GM21526 (cell line): ENCODE measurements at regions not wholly inside any gene's neighbourhood (a gene's known extent, or its start where the extent isn't known, plus 50 kb on each side); places are given as distances from the start of the nearest gene placed in this dataset.

ENCODE experiments used
- ATAC-seq: cut with Tn5 transposase; IDR thresholded peaks from one replicate; pipeline ENCODE4 v1.9.1; 2021; ENCODE audit warnings: moderate library complexity; ENCODE audit not compliant: unreplicated experiment, low FRiP score

DNA sequence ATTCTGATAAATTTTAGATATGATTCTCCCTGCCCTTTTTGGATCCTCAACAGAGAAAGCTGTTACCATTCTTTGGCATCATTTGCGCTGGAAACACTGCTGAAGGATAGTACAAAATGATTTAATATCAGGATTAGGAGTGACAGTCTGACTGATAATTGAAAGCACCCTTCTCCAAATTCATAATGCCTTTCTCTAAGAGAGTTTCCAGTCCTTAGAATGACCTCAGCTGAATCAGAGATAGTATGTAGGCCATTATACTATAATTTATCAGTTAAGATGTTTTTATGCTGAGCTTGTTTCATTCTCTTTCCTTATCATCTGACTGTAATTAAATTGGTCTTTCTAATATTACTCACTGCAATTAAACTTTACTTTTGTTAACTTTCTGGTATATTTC, 166.7 kb downstream of the ZNF326 start:
- no peak for ATAC-seq

DNA sequence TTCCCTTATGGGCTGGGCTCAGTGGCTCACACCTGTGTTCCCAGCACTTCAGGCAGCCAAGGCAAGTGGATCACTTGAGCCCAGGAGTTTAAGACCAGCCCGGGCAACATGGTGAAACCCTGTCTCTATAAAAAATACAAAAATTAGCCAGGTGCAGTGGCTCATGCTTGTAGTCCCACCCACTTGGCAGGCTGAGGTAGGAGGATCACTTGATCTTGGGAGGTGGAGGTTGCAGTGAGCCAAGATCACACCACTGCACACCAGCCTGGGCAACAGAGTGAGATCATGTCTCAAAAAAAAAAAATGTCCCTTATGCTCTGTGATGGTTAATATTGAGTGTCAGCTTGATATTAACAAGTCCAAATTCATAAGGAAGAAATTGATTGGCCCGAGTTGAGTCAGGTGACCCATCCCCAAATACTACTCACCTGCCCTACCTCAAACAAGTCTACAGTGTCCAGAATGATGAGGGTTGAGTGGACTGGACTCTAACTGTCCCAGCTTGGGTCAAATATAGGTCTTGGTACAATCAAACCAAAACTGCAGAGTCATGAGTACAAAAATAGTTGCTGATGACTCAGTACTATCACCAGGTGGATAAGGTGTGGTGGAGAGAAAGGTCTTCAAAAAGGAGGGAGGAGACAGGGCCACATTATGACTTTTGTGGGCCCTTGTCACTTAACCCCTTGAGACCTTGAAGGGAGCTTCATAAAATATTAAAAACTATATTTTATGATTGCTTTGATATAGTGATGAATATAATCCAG, 161.0 kb downstream of the ZNF326 start:
- peak; percentile 62 for ATAC-seq

DNA sequence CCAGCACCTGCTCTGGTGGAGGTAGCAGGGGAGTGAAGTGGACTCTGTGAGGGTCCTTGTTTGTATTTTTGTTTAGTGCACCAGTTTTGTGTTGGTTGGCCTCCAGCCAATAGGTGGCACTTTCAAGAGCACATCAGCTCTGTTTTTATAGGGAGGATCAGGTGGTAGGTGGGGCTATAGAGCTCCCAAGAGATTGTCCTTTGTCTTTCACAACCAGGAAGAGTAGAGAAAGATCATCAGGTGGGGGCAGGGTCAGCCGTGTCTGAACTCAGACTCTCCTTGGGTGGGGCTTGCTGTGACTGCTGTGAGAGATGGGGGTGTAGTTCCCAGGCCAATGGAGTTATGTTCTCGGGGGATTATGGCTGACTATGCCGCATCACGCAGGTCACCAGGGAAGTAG, 159.8 kb downstream of the ZNF326 start:
- no peak for ATAC-seq

DNA sequence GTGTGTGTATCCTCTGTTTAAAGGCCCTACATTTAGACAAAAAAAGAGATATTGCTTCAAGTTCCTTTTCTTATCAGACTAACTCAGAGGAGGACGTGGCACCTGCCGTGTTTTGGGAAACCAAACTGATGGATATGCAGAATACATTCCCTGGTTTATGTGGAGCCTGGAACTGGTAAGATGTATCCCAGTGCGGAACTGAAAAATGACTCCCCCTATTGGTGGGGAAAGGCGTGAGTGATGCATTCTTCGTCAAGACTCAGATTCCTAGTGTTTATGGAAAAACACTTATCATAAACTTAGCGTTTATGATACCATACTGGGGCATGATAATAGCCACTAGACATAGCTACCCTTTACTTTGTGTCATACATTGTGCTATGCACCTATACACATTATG, 154.2 kb downstream of the ZNF326 start:
- ATAC-seq: no peak

DNA sequence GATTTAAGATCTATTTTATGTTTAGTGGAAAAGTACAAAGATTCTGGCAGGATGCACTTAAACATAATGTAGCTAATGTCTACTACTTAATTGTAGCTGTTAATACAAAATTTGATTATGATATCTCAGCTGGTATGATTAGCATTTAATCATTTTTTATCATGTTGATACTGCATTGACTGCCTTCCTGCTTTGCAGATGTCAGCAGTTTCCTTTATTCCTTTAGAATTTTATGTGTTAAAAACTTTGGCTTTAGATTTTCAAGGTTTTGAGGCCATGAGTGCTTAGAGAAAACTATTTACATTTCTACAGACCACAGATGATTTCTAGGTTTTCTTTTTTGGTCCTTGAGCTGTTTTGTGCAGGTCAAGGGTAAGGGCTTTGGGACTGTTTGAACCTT, 152.2 kb downstream of the ZNF326 start:
- no peak for ATAC-seq

DNA sequence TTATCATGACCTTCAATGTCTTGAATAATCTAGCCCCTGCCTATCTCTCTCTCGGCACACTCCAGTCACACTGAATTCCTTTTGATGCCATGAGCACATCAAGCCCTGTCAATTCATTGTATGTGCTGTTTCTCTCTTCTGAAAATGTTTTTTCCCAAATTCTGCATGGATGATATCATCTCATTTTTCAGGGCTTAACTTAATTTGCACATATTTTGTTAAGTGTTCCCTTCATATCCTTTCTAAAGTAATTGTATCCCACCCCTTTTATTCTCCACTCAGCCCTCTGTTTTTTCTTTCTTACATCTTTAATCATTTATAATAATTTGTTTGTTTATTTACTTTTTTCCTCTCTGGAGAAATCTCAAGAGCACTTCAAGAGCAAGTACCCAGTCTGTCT, 149.9 kb downstream of the ZNF326 start:
- no peak for ATAC-seq

DNA sequence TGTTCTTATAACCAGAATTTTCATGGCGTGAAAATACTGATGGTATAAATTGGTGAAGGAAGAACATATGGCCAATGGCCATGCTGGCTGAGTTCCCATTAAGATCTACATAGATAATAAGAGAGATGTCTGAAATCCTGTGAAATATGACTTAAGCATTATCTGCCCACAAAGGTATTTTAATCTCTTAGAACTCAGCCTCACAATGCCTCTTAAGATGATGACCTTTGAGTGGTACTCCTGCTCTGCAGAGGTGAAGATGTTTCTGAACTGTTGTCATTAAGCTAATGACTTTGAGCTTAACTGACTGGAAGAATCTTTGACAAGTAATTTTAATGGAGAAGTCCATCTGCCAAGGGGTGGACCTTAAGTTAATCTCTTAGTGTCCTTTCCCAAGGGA, 148.7 kb downstream of the ZNF326 start:
- ATAC-seq: no peak

DNA sequence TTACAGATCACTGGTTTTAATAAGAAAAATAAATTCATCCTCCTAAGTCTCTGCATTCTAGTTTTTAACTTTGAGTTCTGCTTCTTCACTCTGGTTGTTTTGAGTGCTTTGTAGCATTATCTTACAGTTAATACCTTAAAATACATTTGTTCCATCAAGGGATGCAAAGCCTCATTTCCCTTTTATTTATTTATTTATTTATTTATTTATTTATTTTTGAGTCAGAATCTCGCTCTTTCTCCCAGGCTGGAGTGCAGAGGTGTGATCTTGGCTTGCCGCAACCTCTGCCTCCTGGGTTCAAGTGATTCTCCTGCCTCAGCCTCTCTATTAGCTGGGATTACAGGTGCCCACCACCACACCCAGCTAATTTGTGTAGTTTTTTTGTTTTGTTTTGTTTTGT, 147.8 kb downstream of the ZNF326 start:
- no peak for ATAC-seq

DNA sequence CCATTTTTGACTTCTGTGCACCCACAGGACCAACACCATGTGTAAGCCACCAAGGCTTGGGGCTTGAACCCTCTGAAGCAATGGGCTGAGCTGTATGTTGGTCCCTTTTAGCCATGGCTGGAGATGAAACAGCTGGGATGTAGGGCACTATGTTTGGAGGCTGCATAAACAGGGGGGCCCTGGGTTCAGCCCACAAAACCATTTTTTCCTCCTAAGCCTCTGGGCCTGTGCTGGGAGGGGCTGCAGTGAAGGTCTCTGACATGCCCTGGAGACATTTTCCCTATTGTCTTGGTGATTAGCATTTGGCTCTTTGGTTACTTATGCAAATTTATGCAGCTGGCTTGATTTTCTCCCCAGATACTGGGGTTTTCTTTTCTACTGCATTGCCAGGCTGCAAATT, 144.9 kb downstream of the ZNF326 start:
- ATAC-seq: no peak

DNA sequence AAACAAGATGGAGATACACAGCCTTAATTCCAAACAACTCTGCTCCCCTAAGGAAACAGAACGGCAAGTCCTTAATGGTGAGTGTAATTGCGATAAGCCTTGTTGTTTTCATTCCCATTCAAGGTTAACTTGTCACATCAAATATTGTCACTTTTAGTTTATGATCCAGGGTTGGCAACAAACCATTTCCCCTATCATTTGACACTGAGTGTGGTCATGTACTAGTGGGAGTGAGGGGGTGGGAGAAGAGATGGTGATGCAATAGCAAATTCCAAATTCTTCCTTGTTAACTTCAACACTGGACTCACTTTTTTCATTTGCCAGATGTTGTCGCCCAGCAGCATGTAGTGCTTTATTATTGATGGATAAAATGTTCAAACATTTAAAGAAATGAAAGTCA, 140.4 kb downstream of the ZNF326 start:
- no peak for ATAC-seq

DNA sequence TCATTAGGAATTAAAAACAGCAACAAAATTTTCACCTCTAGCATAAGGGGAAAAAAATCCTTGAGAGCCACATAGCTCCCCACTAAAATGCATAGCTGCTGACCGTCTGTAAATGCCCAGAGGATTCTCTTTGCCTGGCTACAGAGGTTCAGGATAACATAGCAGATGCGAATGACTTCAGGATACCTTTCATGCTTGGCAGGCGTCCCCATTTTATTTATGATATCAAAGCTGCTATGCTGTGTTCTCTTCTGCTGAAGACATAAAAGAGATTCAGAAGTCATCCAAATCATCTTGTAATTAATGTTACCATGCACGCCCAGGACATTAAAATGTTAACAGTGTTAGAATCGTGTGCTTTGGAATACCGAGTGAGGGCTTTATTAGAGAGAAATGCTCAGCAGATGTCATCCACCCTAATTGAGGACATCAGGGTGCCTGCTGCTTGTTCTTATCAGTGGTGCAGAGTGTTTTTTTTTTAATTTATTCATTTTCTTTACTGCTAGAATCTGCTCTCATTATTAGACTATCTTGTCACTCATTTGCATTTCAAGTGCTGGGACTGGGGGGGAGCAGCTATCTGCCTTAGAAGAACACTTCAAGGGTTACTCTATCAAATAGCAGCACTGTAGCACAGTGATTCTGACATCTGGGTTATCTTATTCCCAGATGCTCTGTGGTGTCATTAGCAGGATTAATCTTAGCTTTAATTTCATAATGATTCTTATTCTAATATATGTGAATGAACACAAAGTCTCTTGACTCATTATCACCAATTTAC, 139.5 kb downstream of the ZNF326 start:
- no peak for ATAC-seq

DNA sequence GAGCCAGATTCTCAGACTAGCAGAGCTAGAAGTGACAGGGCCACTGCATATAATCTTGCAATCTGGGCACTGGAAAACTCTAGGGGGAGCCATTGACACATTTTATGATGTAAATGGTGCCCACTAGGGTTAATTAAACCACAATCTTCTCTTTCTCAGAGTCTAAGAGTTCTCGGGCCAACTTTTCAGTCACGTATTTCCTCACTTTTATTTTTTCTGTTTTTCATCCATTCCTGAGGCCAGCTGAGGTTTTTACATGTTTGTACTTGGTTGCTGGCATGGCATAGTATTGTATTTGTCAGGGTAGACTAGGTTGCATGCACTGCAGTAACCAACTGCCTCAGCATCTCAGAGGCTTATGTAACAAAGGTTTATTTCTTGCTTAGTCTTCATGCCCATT, 138.2 kb downstream of the ZNF326 start:
- no peak for ATAC-seq

DNA sequence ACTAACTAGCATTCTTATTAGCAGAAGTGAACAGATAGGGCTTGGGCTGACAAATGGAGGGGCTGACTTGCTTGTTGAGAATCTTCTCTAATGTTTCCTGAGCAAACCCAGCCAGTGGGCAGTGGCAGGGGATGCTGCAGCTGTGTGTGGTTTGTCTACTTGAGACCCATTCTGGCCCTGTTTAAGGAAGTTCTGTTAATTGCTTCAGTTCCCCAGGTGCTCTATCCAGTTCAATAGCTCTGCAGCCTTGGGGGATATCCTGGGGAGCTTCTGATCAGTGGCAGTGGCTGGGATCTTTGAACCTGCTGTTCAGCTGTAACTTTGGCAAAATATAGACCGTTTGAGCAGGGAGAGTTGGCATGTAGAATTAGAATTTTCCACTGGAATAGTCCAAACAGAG, 137.4 kb downstream of the ZNF326 start:
- ATAC-seq: no peak

DNA sequence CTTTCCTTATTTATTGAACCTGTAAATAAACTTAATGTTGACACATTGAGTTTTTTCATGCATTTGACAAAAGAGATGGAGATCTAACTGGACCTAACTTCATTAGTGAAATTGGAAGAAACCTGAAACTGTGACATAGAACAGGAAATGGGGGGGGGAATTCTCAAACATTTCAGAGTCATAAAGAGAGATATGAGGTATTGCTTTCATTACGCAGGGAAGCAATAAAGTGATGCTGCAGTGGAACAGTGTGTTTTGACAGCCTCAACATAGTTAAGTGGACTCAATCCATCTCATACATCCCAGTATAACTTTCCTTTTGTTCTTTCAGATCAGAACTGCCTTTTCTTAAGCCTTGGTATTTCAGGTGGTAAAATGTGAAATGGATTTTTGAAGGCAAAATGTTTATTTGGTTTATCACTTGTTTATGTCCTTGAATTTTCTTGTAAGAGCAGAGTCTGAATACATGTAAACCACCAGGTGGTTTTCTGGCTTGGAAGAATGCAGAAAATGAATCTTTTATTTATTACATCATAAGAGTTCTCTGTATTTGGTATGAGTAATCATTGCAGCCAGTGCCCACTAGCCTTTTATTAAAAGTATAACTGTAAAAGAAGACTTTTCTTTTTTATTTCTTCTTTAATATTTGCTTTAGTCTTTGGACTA, 132.5 kb downstream of the ZNF326 start:
- no peak for ATAC-seq

DNA sequence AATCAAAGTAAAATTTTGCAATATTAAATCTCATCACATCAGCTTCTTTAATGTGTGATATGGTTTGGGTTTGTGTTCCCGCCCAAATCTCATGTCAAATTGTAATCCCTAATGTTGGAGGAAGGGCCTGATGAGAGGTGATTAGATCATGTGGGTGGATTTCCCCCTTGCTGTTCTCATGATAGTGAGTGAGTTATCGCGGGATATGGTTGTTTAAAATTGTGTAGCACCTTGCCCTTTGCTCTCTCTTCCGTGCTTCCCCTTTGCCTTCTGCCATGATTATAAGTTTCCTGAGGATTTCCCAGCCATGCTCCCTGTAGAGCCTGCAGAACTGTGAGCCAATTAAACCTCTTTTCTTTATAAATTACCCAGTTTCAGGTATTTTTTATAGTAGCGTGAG, 131.9 kb downstream of the ZNF326 start:
- ATAC-seq: no peak

DNA sequence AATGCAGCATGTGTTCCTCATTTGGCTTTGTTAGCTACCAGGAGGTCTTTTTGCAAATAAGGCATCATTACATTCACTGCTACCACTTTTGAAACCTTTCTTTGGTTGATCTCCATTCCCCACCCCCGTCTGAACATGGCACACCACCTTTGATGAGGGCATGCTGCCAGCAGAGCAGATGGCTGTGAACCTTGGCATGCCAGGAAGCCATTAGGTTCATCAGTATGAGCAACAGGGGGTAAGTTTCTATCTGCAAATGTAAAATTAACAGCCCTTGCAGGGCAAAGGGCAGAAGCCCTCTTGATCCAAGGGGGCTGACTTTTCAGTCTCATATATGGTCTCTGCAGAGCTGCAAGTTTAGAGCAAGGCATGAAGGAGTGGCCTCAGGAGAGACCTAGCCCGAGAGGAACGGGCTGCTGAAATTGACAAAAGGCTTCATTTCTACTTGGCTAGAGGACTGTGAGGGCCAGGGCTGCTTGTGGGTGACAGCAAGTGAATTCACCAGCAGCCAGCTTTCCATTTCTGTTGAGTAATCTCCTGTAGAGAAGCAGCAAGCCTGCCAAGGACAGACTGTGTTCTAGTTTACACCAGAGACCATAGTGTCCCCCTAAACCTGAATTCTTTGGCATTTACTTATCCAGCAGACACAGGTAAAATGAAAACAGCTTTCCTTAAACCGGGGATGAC, 127.9 kb downstream of the ZNF326 start:
- ATAC-seq: no peak

DNA sequence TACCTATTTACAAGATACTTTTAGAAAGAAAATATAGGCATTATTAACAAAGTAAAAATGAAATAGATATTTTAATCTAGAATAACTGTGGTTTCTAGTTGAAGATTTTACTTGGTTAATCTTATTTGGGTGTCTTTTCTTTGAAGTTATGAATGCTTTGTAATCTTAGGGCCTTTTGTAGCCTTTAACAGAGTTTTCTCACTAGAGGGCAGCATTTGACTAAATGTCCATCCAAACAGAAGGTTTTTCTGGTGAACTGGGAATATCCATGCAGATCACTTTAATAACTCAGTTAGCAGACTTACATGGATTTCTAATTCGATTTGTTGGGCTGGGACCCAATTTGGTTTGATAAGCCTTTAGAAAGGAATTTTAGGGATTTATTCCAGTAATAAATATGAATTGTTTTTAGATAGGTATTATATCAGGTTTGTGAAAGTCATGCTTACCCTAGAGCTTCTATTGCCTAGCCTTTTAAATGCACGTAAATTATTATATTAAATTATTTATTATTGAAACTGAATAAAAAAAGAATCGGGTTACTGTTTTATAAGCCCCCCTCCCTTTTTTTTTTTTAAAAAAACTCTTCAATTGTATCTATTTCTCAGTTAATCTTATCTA, 119.7 kb downstream of the ZNF326 start:
- no peak for ATAC-seq

DNA sequence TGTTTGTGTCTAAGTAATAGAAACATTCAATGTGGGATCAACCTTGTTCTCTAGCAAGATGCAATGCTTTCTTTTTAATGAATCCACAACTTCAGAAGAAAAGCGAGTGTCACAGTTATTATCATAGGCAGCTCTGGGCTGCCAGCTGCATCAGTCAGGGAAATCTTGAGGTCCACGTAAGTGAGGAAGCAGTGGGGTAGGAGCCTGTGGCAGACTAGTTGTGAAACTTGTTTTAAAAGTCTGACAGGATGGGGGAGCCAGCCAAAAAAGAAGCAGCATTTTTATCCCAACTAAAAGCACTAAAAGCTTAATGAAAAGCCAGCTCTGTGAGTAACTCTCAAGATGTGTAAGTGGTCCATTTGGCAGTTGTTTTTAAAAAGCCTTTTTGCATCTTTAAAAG, 113.1 kb downstream of the ZNF326 start:
- no peak for ATAC-seq

DNA sequence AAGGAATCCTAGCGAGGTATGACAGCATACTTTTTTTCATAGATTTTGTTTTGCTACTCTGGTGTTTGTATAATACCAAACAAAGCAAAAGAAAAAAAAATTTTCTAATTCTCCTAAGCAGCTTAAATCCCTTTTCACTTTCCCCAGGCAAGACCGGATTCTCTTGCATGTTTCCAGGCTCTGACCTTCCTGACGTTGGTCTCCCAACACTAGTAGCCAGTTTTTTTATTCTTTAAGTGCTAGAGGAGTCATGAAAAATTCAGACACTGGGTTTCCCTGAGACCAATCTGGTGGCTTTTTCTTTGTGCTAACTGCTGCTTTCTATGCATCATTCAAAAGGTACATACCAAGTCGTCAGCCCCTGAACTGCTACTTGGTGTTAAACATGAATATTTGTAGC, 111.4 kb downstream of the ZNF326 start:
- no peak for ATAC-seq

DNA sequence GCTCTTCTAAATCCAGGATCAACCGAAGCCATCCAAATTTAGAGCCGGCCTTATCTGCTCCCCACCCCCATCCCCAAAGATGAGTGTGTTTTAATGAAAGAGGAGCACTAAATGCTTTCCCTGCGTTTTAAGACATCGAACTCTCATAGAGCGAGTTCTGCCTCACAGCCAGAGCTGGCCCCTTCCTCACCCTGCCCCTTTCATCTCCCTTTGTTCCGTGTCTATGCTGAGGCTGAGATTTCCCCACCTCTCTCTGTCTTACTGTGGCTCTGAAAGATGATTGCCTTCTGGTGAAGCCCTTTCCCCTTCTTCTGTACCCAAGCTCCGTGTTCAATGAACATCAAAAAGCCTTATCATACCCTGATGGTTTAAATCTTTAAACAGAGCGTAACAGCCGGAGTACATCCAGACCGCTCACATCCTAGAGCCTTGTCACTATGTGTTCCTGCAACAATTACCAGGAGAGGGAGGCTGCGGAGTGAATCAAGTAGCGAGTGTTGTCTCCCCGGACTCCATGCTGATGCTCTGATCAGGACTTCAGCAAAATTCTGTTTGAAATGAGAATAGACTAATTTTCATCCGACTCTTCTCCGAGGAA, 110.1 kb downstream of the ZNF326 start:
- ATAC-seq: no peak
